H9 (cell line): ENCODE measurements at regions not wholly inside any gene's neighbourhood (a gene's known extent, or its start where the extent isn't known, plus 50 kb on each side); places are given as distances from the start of the nearest gene placed in this dataset.

Source experiments
- DNase-seq: peaks from one replicate; pipeline ENCODE4 v3.0.0-alpha.2; 2017
- H2AFZ ChIP-seq: one replicate; pipeline ENCODE4 v1.6.1; 2013; ENCODE audit warnings: mild to moderate bottlenecking, low read length, control low read depth, moderate library complexity
- H2AK5ac ChIP-seq: 2 replicates; pipeline ENCODE4 v1.6.1; 2013; ENCODE audit warnings: low read length, control low read depth, mixed read lengths; ENCODE audit not compliant: insufficient read length
- H2BK120ac ChIP-seq: one replicate; pipeline ENCODE4 v1.6.1; 2013; ENCODE audit warnings: low read depth, mild to moderate bottlenecking, low read length, control low read depth, inconsistent platforms; ENCODE audit not compliant: poor library complexity, severe bottlenecking
- H2BK12ac ChIP-seq: 2 replicates; pipeline ENCODE4 v1.6.1; 2013; ENCODE audit warnings: low read length, control low read depth, mixed read lengths, low read depth; ENCODE audit not compliant: insufficient read length
- H2BK15ac ChIP-seq: 2 replicates; pipeline ENCODE4 v1.6.1; 2013; ENCODE audit warnings: low read depth, low read length, control low read depth
- H2BK20ac ChIP-seq: one replicate; pipeline ENCODE4 v1.6.1; 2013; ENCODE audit warnings: low read depth, mild to moderate bottlenecking, low read length, control low read depth, inconsistent platforms; ENCODE audit not compliant: poor library complexity, severe bottlenecking
- H2BK5ac ChIP-seq: 2 replicates; pipeline ENCODE4 v1.6.1; 2013; ENCODE audit warnings: low read length, control low read depth, mixed read lengths; ENCODE audit not compliant: insufficient read length
- H3K14ac ChIP-seq: 2 replicates; pipeline ENCODE4 v1.6.1; 2013; ENCODE audit warnings: low read length, control low read depth; ENCODE audit not compliant: insufficient read depth
- H3K18ac ChIP-seq: 2 replicates; pipeline ENCODE4 v1.6.1; 2013; ENCODE audit warnings: low read depth, mild to moderate bottlenecking, mixed read lengths, low read length, control low read depth; ENCODE audit not compliant: insufficient read length
- H3K23ac ChIP-seq: 2 replicates; pipeline ENCODE4 v1.6.1; 2013; ENCODE audit warnings: low read length, control low read depth, mixed read lengths, low read depth; ENCODE audit not compliant: insufficient read length
- H3K23me2 ChIP-seq: 2 replicates; pipeline ENCODE4 v1.6.1; 2013; ENCODE audit warnings: low read depth, mild to moderate bottlenecking, mixed read lengths, low read length, control low read depth; ENCODE audit not compliant: insufficient read length, poor library complexity, severe bottlenecking
- H3K27ac ChIP-seq: 2 replicates; pipeline ENCODE4 v1.5.1; 2013; ENCODE audit warnings: low read length, control low read depth, mixed read lengths, low read depth; ENCODE audit not compliant: insufficient read length
- H3K27me3 ChIP-seq: 2 replicates; pipeline ENCODE4 v1.6.1; 2013; ENCODE audit warnings: low read length, control low read depth, inconsistent platforms; ENCODE audit not compliant: insufficient read depth
- H3K4ac ChIP-seq: 2 replicates; pipeline ENCODE4 v1.6.1; 2013; ENCODE audit warnings: low read depth, mild to moderate bottlenecking, control low read depth, inconsistent platforms, low read length, moderate library complexity
- H3K4me1 ChIP-seq: 2 replicates; pipeline ENCODE4 v1.6.1; 2013; ENCODE audit warnings: low read length, control low read depth, inconsistent platforms; ENCODE audit not compliant: insufficient read depth
- H3K4me2 ChIP-seq: 2 replicates; pipeline ENCODE4 v1.6.1; 2013; ENCODE audit warnings: low read length, control low read depth, mixed read lengths; ENCODE audit not compliant: insufficient read length, insufficient read depth
- H3K56ac ChIP-seq: 2 replicates; pipeline ENCODE4 v1.6.1; 2013; ENCODE audit warnings: low read depth, mild to moderate bottlenecking, mixed read lengths, low read length, control low read depth; ENCODE audit not compliant: insufficient read length
- H3K79me1 ChIP-seq: 2 replicates; pipeline ENCODE4 v1.6.1; 2013; ENCODE audit warnings: low read depth, mild to moderate bottlenecking, moderate library complexity, low read length, control low read depth, inconsistent platforms; ENCODE audit not compliant: insufficient read depth, poor library complexity, severe bottlenecking
- H3K79me2 ChIP-seq: 2 replicates; pipeline ENCODE4 v1.6.1; 2013; ENCODE audit warnings: low read length, control low read depth, inconsistent platforms; ENCODE audit not compliant: insufficient read depth
- H3K9ac ChIP-seq: 2 replicates; pipeline ENCODE4 v1.6.1; 2013; ENCODE audit warnings: low read length, control low read depth, mixed read lengths; ENCODE audit not compliant: insufficient read length; ENCODE audit errors: extremely low read depth
- H3K9me3 ChIP-seq: one replicate; pipeline ENCODE4 v1.6.1; 2013; ENCODE audit warnings: low read depth, low read length, inconsistent platforms; ENCODE audit not compliant: control insufficient read depth
- H3T11ph ChIP-seq: one replicate; pipeline ENCODE4 v1.6.1; 2013; ENCODE audit warnings: mild to moderate bottlenecking, low read length, control low read depth, inconsistent platforms
- H4K20me1 ChIP-seq: one replicate; pipeline ENCODE4 v1.6.1; 2013; ENCODE audit not compliant: control insufficient read depth, insufficient read length, insufficient read depth
- H4K5ac ChIP-seq: 2 replicates; pipeline ENCODE4 v1.6.1; 2013; ENCODE audit warnings: low read depth, mild to moderate bottlenecking, mixed read lengths, low read length, control low read depth; ENCODE audit not compliant: insufficient read length
- H4K8ac ChIP-seq: replicated peaks from 2 replicates; pipeline ENCODE4 v1.6.1; 2013; ENCODE audit warnings: low read length, control low read depth, mixed read lengths, low read depth; ENCODE audit not compliant: insufficient read length
- H4K91ac ChIP-seq: 2 replicates; pipeline ENCODE4 v1.6.1; 2013; ENCODE audit warnings: low read depth, mild to moderate bottlenecking, moderate library complexity, mixed read lengths, low read length, control low read depth; ENCODE audit not compliant: insufficient read length
- H3K27ac Mint-ChIP-seq, 3 experiments: 2 replicates in 2 of 3; 3 replicates in 1 of 3; pipeline ENCODE4 v1.8.0; 2020 to 2021; ENCODE audit warnings: mixed read lengths in 3 of 3, mild to moderate bottlenecking in 1 of 3, moderate library complexity in 1 of 3
- H3K27me3 Mint-ChIP-seq: 2 replicates; pipeline ENCODE4 v1.8.0; 2021; ENCODE audit warnings: low read depth, mild to moderate bottlenecking, moderate library complexity, mixed read lengths
- H3K36me3 Mint-ChIP-seq, 3 experiments: 2 replicates in 2 of 3; 3 replicates in 1 of 3; pipeline ENCODE4 v1.8.0; 2020 to 2021; ENCODE audit warnings: low read depth in 3 of 3, mixed read lengths in 3 of 3; ENCODE audit not compliant: insufficient read depth in 1 of 3
- H3K4me1 Mint-ChIP-seq, 2 experiments: 2 replicates each; pipeline ENCODE4 v1.8.0; 2020; ENCODE audit warnings: mixed read lengths in 2 of 2
- H3K4me3 Mint-ChIP-seq, 2 experiments: 2 replicates in 1 of 2; 3 replicates in 1 of 2; pipeline ENCODE4 v1.8.0; 2020 to 2021; ENCODE audit warnings: mild to moderate bottlenecking in 2 of 2, mixed read lengths in 2 of 2, moderate library complexity in 1 of 2
- H3K9me3 Mint-ChIP-seq, 2 experiments: 2 replicates in 1 of 2; 3 replicates in 1 of 2; pipeline ENCODE4 v1.8.0; 2020; ENCODE audit warnings: mild to moderate bottlenecking in 2 of 2, mixed read lengths in 2 of 2, moderate library complexity in 1 of 2
- WGBS: extraction: QIAGEN DNeasy Blood & Tissue Kit; methylation state at CpG from one replicate; pipeline ENCODE4 v1.1.7; 2013; ENCODE audit warnings: missing lambda C conversion rate, low lambda C conversion rate, mixed read lengths; ENCODE audit not compliant: insufficient read length; ENCODE audit errors: extremely low coverage; 5-methylcytosine and 5-hydroxymethylcytosine counted together
- TF ChIP-seq, protein P1 (sequence below): fragments of 200-600 bp; sonication (generic); conservative IDR thresholded peaks from 3 replicates; pipeline ENCODE4 v1.8.0; 2021; ENCODE audit warnings: antibody characterized with exemption, mild to moderate bottlenecking

GRCh38 chr20:58571356-58571692, 56.1 kb upstream of the APCDD1L start:
- H3K27me3 ChIP-seq: no peaks in the 10 kb centered on the region
- no peak overlapping the region for H3K56ac ChIP-seq
- no peak overlapping the region for H3K4me3 Mint-ChIP-seq
- no peak overlapping the region for H4K5ac ChIP-seq
- DNase-seq: no peak
- TF ChIP-seq, protein P1, sequence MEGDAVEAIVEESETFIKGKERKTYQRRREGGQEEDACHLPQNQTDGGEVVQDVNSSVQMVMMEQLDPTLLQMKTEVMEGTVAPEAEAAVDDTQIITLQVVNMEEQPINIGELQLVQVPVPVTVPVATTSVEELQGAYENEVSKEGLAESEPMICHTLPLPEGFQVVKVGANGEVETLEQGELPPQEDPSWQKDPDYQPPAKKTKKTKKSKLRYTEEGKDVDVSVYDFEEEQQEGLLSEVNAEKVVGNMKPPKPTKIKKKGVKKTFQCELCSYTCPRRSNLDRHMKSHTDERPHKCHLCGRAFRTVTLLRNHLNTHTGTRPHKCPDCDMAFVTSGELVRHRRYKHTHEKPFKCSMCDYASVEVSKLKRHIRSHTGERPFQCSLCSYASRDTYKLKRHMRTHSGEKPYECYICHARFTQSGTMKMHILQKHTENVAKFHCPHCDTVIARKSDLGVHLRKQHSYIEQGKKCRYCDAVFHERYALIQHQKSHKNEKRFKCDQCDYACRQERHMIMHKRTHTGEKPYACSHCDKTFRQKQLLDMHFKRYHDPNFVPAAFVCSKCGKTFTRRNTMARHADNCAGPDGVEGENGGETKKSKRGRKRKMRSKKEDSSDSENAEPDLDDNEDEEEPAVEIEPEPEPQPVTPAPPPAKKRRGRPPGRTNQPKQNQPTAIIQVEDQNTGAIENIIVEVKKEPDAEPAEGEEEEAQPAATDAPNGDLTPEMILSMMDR: no peak
- no peak overlapping the region for H3K23ac ChIP-seq
- H3K18ac ChIP-seq: no peak overlapping the region
- H4K8ac ChIP-seq: no peak overlapping the region
- H3K9me3 Mint-ChIP-seq: no peaks in the 10 kb centered on the region
- H2AFZ ChIP-seq: no peak overlapping the region
- no peaks in the 10 kb centered on the region for H3K4me1 ChIP-seq
- no peak overlapping the region for H4K91ac ChIP-seq
- no peaks in the 10 kb centered on the region for H4K20me1 ChIP-seq
- no peak overlapping the region for H2BK12ac ChIP-seq
- H3K4ac ChIP-seq: no peak overlapping the region
- H2BK120ac ChIP-seq: no peak overlapping the region
- no peak overlapping the region for H2AK5ac ChIP-seq
- no peak overlapping the region for H2BK20ac ChIP-seq
- no peaks in the 10 kb centered on the region for H3K79me2 ChIP-seq
- no peak overlapping the region for H3K4me2 ChIP-seq
- H3K23me2 ChIP-seq: no peaks in the 10 kb centered on the region
- H3K9me3 ChIP-seq: no peaks in the 10 kb centered on the region
- H2BK5ac ChIP-seq: no peak overlapping the region
- WGBS: no CpG with 5 or more reads among the region's 2 CpGs
- no peak overlapping the region for H3T11ph ChIP-seq
- H3K4me1 Mint-ChIP-seq: peaks cover 2 to 3% of the 10 kb centered on the region in 2 experiments; a peak in 2 of 4 replicates
- no peak overlapping the region for H3K9ac ChIP-seq
- H3K79me1 ChIP-seq: no peaks in the 10 kb centered on the region
- H3K14ac ChIP-seq: no peak overlapping the region
- no peak overlapping the region for H3K27ac Mint-ChIP-seq
- H2BK15ac ChIP-seq: no peak overlapping the region
- peaks cover 1% of the 10 kb centered on the region; the same call in 1 of the 2 replicates for H3K27me3 Mint-ChIP-seq
- H3K27ac ChIP-seq: no peak overlapping the region
- no peaks in the 10 kb centered on the region for H3K36me3 Mint-ChIP-seq
